ENCODE measurements at regions not wholly inside any gene's neighbourhood (a gene's known extent, or its start where the extent isn't known, plus 50 kb on each side); places are given as distances from the start of the nearest gene placed in this dataset.

GRCh38 chr14:45308745-45309397, 55.9 kb upstream of the MIS18BP1 start:
- TF ChIP-seq CTCF (IDR thresholded peaks at IDR 0.05; ENCODE audit: extremely low read depth in 1 of 2, insufficient read depth in 1 of 2, low read depth in 1 of 2, low read length in 2 of 2) (no peak), POLR2AphosphoS5 (IDR thresholded peaks at IDR 0.05; ENCODE audit: insufficient read depth, low read depth, low read length) (no peak), POLR2A (IDR thresholded peaks at IDR 0.05; ENCODE audit: low read depth, low read length) (no peak), EZH2 (IDR thresholded peaks at IDR 0.05; ENCODE audit: borderline replicate concordance, low read depth, low read length, severe bottlenecking) (no peak), MYC (IDR thresholded peaks at IDR 0.05; ENCODE audit: low read depth, low read length) (no peak), GATA2 (IDR thresholded peaks at IDR 0.05; ENCODE audit: insufficient read depth, insufficient read length, low read depth, low read length) (no peak), MAX (IDR thresholded peaks at IDR 0.05; ENCODE audit: insufficient read depth, insufficient read length) (no peak), JUN (IDR thresholded peaks at IDR 0.05; ENCODE audit: borderline replicate concordance, insufficient read depth, insufficient read length, low read depth) (no peak)

Data from endothelial cell of umbilical vein (primary cell).